GM21360 (cell line): ENCODE measurements at regions not wholly inside any gene's neighbourhood (a gene's known extent, or its start where the extent isn't known, plus 50 kb on each side); places are given as distances from the start of the nearest gene placed in this dataset.

Experiments used
- ATAC-seq: cut with Tn5 transposase; IDR thresholded peaks from one replicate; pipeline ENCODE4 v1.9.1; 2021; ENCODE audit warnings: mild to moderate bottlenecking, moderate library complexity; ENCODE audit not compliant: unreplicated experiment

GRCh38 chr2:120912101-120912985, 176.7 kb downstream of the GLI2 start:
- no peak for ATAC-seq

- ATAC-seq, result no peak
Measured at GRCh38 chr2:120913972-120914838, 178.5 kb downstream of the GLI2 start.

GRCh38 chr2:120914839-120915521, 179.3 kb downstream of the GLI2 start:
- ATAC-seq, result no peak

- ATAC-seq, result no peak
Measured at GRCh38 chr2:120915670-120916069, 180.0 kb downstream of the GLI2 start.

- no peak for ATAC-seq
Measured at GRCh38 chr2:120916446-120916845, 180.8 kb downstream of the GLI2 start.

GRCh38 chr2:120917886-120918285, 182.2 kb downstream of the GLI2 start:
- ATAC-seq, result no peak

GRCh38 chr2:120919216-120919615, 183.5 kb downstream of the GLI2 start:
- ATAC-seq, result no peak

GRCh38 chr2:120919771-120920453, 184.2 kb downstream of the GLI2 start:
- no peak for ATAC-seq

GRCh38 chr2:120920454-120921148, 184.9 kb downstream of the GLI2 start:
- no peak for ATAC-seq

GRCh38 chr2:120921457-120921856, 185.8 kb downstream of the GLI2 start:
- no peak for ATAC-seq

- no peak for ATAC-seq
Measured at GRCh38 chr2:120922571-120923332, 187.1 kb downstream of the GLI2 start.

- ATAC-seq, result no peak
Measured at GRCh38 chr2:120923426-120923825, 187.8 kb downstream of the GLI2 start.

- no peak for ATAC-seq
Measured at GRCh38 chr2:120924924-120925323, 189.3 kb downstream of the GLI2 start.

GRCh38 chr2:120926463-120927264, 191.0 kb downstream of the GLI2 start:
- ATAC-seq, result no peak

GRCh38 chr2:120927265-120927628, 191.6 kb downstream of the GLI2 start:
- no peak for ATAC-seq

GRCh38 chr2:120929829-120930228, 194.2 kb downstream of the GLI2 start:
- no peak for ATAC-seq

GRCh38 chr2:120930236-120930635, 194.6 kb downstream of the GLI2 start:
- no peak for ATAC-seq

GRCh38 chr2:120930864-120931263, 195.2 kb downstream of the GLI2 start:
- no peak for ATAC-seq

GRCh38 chr2:120932472-120932871, 196.8 kb downstream of the GLI2 start:
- no peak for ATAC-seq
